ENCODE measurements at regions not wholly inside any gene's neighbourhood (a gene's known extent, or its start where the extent isn't known, plus 50 kb on each side); places are given as distances from the start of the nearest gene placed in this dataset.

DNA sequence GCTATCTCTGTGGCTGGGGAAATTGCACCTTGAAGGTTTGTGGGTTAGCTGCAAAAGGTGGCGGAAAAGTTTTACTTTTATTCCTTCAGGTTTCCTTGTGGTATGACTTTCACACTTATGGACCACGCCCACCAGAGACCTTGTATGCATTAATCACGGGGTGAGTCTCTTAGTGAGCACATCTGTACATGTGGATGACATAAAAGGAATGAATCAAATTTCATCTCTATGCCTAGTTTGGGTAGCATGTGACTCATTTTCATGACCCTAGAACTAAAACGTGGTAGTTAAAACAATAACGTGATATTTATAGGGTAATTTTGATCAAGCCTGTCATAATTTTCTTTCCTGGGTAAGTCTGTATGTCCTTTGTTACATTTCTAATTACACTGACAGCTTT lies 141.7 kb downstream of the PDCD6IP start:
- no peak overlapping the region for H3K9ac ChIP-seq (ENCODE audit: low read length)
- H3F3A ChIP-seq (ENCODE audit: insufficient read depth, low read length, poor library complexity, severe bottlenecking), result peaks cover 4% of the 10 kb centered on the region
- TF ChIP-seq RAD21 (conservative IDR thresholded peaks at IDR 0.05) (no peak), EZH2 (IDR thresholded peaks at IDR 0.05; ENCODE audit: borderline replicate concordance, insufficient read depth, low read length, poor library complexity, severe bottlenecking) (no peak), SMC3 (conservative IDR thresholded peaks at IDR 0.05; ENCODE audit: poor library complexity) (no peak), MXI1 (conservative IDR thresholded peaks at IDR 0.05; ENCODE audit: poor library complexity, severe bottlenecking) (no peak), TAF1 (IDR thresholded peaks at IDR 0.05; ENCODE audit: low read depth) (no peak), POLR2AphosphoS5 (IDR thresholded peaks at IDR 0.05) (no peak), EP300 (conservative IDR thresholded peaks at IDR 0.05; ENCODE audit: poor library complexity, severe bottlenecking) (no peak)
- TF ChIP-seq, protein P1, sequence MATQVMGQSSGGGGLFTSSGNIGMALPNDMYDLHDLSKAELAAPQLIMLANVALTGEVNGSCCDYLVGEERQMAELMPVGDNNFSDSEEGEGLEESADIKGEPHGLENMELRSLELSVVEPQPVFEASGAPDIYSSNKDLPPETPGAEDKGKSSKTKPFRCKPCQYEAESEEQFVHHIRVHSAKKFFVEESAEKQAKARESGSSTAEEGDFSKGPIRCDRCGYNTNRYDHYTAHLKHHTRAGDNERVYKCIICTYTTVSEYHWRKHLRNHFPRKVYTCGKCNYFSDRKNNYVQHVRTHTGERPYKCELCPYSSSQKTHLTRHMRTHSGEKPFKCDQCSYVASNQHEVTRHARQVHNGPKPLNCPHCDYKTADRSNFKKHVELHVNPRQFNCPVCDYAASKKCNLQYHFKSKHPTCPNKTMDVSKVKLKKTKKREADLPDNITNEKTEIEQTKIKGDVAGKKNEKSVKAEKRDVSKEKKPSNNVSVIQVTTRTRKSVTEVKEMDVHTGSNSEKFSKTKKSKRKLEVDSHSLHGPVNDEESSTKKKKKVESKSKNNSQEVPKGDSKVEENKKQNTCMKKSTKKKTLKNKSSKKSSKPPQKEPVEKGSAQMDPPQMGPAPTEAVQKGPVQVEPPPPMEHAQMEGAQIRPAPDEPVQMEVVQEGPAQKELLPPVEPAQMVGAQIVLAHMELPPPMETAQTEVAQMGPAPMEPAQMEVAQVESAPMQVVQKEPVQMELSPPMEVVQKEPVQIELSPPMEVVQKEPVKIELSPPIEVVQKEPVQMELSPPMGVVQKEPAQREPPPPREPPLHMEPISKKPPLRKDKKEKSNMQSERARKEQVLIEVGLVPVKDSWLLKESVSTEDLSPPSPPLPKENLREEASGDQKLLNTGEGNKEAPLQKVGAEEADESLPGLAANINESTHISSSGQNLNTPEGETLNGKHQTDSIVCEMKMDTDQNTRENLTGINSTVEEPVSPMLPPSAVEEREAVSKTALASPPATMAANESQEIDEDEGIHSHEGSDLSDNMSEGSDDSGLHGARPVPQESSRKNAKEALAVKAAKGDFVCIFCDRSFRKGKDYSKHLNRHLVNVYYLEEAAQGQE (IDR thresholded peaks at IDR 0.05; ENCODE audit: borderline replicate concordance), result no peak
- TF ChIP-seq, protein P2, sequence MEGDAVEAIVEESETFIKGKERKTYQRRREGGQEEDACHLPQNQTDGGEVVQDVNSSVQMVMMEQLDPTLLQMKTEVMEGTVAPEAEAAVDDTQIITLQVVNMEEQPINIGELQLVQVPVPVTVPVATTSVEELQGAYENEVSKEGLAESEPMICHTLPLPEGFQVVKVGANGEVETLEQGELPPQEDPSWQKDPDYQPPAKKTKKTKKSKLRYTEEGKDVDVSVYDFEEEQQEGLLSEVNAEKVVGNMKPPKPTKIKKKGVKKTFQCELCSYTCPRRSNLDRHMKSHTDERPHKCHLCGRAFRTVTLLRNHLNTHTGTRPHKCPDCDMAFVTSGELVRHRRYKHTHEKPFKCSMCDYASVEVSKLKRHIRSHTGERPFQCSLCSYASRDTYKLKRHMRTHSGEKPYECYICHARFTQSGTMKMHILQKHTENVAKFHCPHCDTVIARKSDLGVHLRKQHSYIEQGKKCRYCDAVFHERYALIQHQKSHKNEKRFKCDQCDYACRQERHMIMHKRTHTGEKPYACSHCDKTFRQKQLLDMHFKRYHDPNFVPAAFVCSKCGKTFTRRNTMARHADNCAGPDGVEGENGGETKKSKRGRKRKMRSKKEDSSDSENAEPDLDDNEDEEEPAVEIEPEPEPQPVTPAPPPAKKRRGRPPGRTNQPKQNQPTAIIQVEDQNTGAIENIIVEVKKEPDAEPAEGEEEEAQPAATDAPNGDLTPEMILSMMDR (IDR thresholded peaks at IDR 0.05; ENCODE audit: poor library complexity, severe bottlenecking), result no peak
- H3K9me3 ChIP-seq (ENCODE audit: low read length), result no peaks in the 10 kb centered on the region
- no peaks in the 10 kb centered on the region for H3K9me2 ChIP-seq (ENCODE audit: insufficient read depth, low read length)
- H3K79me2 ChIP-seq (replicated peaks; ENCODE audit: insufficient read depth, low read length), result no peaks in the 10 kb centered on the region
- no peak overlapping the region for H2AFZ ChIP-seq (ENCODE audit: low read depth, low read length)
- H3K4me3 ChIP-seq (ENCODE audit: low read length), result no peak overlapping the region
- no peaks in the 10 kb centered on the region for H4K20me1 ChIP-seq (ENCODE audit: insufficient read depth)
- no peaks in the 10 kb centered on the region for H3K27me3 ChIP-seq (ENCODE audit: insufficient read depth, low read depth, low read length)
- no peak overlapping the region for H3K27ac ChIP-seq (ENCODE audit: low read length)
- H3K36me3 ChIP-seq (ENCODE audit: insufficient read depth, low read length), result no peaks in the 10 kb centered on the region
- no peak overlapping the region for H3K4me2 ChIP-seq (ENCODE audit: low read length)

DNA sequence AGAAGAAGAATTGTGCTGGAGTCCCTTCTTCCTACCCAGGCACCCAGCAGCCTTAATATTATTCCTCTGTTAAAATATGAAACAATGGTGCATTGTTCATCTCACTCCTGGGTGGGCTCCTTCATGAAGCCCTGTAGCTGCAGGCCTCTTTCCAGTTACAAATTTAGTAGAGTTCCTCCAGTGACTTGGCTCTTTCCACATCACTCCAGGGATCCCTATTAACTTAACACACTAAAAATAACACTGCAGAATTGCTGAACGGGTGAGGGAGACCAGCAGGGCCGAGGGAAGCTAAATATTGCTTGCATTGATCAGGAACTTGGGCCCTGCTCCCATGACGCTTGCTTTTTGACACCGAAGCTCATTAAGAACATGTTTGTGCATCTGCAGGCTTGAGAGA lies 142.3 kb downstream of the PDCD6IP start:
- H3K79me2 ChIP-seq (replicated peaks; ENCODE audit: insufficient read depth, low read length), result no peaks in the 10 kb centered on the region
- H4K20me1 ChIP-seq (ENCODE audit: insufficient read depth), result no peaks in the 10 kb centered on the region
- H3K9me2 ChIP-seq (ENCODE audit: insufficient read depth, low read length), result no peaks in the 10 kb centered on the region
- no peaks in the 10 kb centered on the region for H3K9me3 ChIP-seq (ENCODE audit: low read length)
- H3K4me3 ChIP-seq (ENCODE audit: low read length), result no peak overlapping the region
- TF ChIP-seq TAF1 (IDR thresholded peaks at IDR 0.05; ENCODE audit: low read depth) (no peak), MXI1 (conservative IDR thresholded peaks at IDR 0.05; ENCODE audit: poor library complexity, severe bottlenecking) (no peak), EZH2 (IDR thresholded peaks at IDR 0.05; ENCODE audit: borderline replicate concordance, insufficient read depth, low read length, poor library complexity, severe bottlenecking) (no peak), POLR2AphosphoS5 (IDR thresholded peaks at IDR 0.05) (no peak)
- peaks cover 4% of the 10 kb centered on the region for H3F3A ChIP-seq (ENCODE audit: insufficient read depth, low read length, poor library complexity, severe bottlenecking)
- H3K9ac ChIP-seq (ENCODE audit: low read length), result no peak overlapping the region
- H2AFZ ChIP-seq (ENCODE audit: low read depth, low read length), result no peak overlapping the region
- H3K36me3 ChIP-seq (ENCODE audit: insufficient read depth, low read length), result no peaks in the 10 kb centered on the region
- H3K27me3 ChIP-seq (ENCODE audit: insufficient read depth, low read depth, low read length), result no peaks in the 10 kb centered on the region
- no peak overlapping the region for H3K27ac ChIP-seq (ENCODE audit: low read length)
- H3K4me2 ChIP-seq (ENCODE audit: low read length), result no peak overlapping the region

All from neural cell (in vitro differentiated cells).